CD4-positive, alpha-beta memory T cell (primary cell): ENCODE measurements at regions not wholly inside any gene's neighbourhood (a gene's known extent, or its start where the extent isn't known, plus 50 kb on each side); places are given as distances from the start of the nearest gene placed in this dataset.

ENCODE experiments used
- CTCF ChIA-PET: fragments of 350-600 bp; sonication (Branson Sonifier 250); formaldehyde crosslinking; loops from one replicate; lab custom pipeline; 2021; ENCODE audit warnings: inconsistent platforms; ENCODE audit not compliant: partially characterized antibody; lab: Charles Lee
- POLR2A ChIA-PET: fragments of 350-600 bp; sonication (Branson Sonifier 250); formaldehyde crosslinking; loops from one replicate; lab custom pipeline; 2021; ENCODE audit not compliant: partially characterized antibody; lab: Charles Lee
- DNase-seq, 5 donors: peaks; one replicate each; pipeline versions ENCODE4 v3.0.0 to v3.0.0-alpha.2; 2020 to 2022; ENCODE audit warnings: mixed read lengths in 1 of 5
- H3K27ac ChIP-seq: one replicate; pipeline ENCODE4 v1.7.0; 2013; ENCODE audit warnings: low read depth, low read length
- H3K27me3 ChIP-seq: 2 replicates; pipeline ENCODE4 v1.7.0; 2013; ENCODE audit warnings: mild to moderate bottlenecking, low read length, moderate library complexity; ENCODE audit not compliant: insufficient read depth
- H3K36me3 ChIP-seq: 2 replicates; pipeline ENCODE4 v1.7.0; 2013; ENCODE audit warnings: mild to moderate bottlenecking, low read length, moderate library complexity; ENCODE audit not compliant: insufficient read depth
- H3K4me1 ChIP-seq: 2 replicates; pipeline ENCODE4 v1.7.0; 2013; ENCODE audit warnings: mild to moderate bottlenecking, low read length, moderate library complexity; ENCODE audit not compliant: insufficient read depth
- H3K4me3 ChIP-seq, 2 donors: one replicate each; pipeline ENCODE4 v1.7.0; 2013; ENCODE audit warnings: low read length in 2 of 2, mild to moderate bottlenecking in 1 of 2
- H3K9me3 ChIP-seq, 2 donors: one replicate each; pipeline ENCODE4 v1.7.0; 2013; ENCODE audit warnings: low read length in 2 of 2, control low read depth in 1 of 2; ENCODE audit not compliant: control insufficient read depth in 1 of 2
- H3K27ac Mint-ChIP-seq, 7 donors: one replicate each; pipeline ENCODE4 v1.8.0; 2020 to 2021; ENCODE audit warnings: mixed read lengths in 7 of 7, mild to moderate bottlenecking in 6 of 7, inconsistent platforms in 3 of 7, moderate library complexity in 3 of 7
- H3K27me3 Mint-ChIP-seq, 2 donors: one replicate each; pipeline ENCODE4 v1.8.0; 2020 to 2021; ENCODE audit warnings: mixed read lengths in 2 of 2
- H3K36me3 Mint-ChIP-seq, 2 donors: one replicate each; pipeline ENCODE4 v1.8.0; 2020 to 2021; ENCODE audit warnings: mixed read lengths in 2 of 2, inconsistent platforms in 1 of 2, mild to moderate bottlenecking in 1 of 2
- H3K4me1 Mint-ChIP-seq, 4 donors: one replicate each; pipeline ENCODE4 v1.8.0; 2020 to 2021; ENCODE audit warnings: mixed read lengths in 4 of 4, mild to moderate bottlenecking in 1 of 4
- H3K4me3 Mint-ChIP-seq, 8 donors: one replicate each; pipeline ENCODE4 v1.8.0; 2020 to 2021; ENCODE audit warnings: mixed read lengths in 8 of 8, mild to moderate bottlenecking in 7 of 8, moderate library complexity in 6 of 8, inconsistent platforms in 3 of 8
- H3K9me3 Mint-ChIP-seq, 8 donors: one replicate each; pipeline ENCODE4 v1.8.0; 2020 to 2021; ENCODE audit warnings: mixed read lengths in 8 of 8, mild to moderate bottlenecking in 5 of 8, inconsistent platforms in 3 of 8, moderate library complexity in 1 of 8
- intact Hi-C: fragments of 100-400 bp; cut with micrococcal nuclease; formaldehyde crosslinking; loops from one replicate; pipeline ENCODE4 v1.15.1; 2023

DNA sequence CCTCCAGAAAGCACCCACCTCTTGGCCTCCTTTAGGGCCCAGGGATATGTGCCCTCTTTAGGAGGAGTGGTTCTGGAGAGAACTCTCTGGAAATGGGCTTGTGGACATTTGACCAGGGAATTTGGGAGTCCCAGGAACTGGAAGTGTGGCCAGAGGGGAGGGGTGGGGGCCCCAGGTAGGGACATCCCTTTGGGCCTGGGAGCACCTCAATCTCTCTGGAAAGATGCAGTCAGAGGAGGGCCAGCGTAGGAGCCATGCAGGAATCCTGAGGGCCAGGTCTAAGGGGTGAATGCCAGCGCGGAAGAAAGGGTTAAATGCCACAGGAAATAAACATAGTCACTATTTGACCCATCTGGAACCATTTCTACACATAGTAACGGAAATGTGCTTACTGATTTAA is 50.3 kb upstream of the ITGA11 start:
- Histone ChIP-seq H3K9me3 (no peaks in the 10 kb centered on the region), H3K4me3 (no peak overlapping the region), H3K4me1 (no peaks in the 10 kb centered on the region), H3K27ac (no peak overlapping the region), H3K27me3 (peaks cover 5% of the 10 kb centered on the region), H3K36me3 (no peaks in the 10 kb centered on the region)
- POLR2A ChIA-PET, result no interaction called here
- H3K9me3 Mint-ChIP-seq, result no peaks in the 10 kb centered on the region
- CTCF ChIA-PET, result no interaction called here
- no peak overlapping the region for H3K27ac Mint-ChIP-seq
- no peaks in the 10 kb centered on the region for H3K4me1 Mint-ChIP-seq
- no peaks in the 10 kb centered on the region for H3K36me3 Mint-ChIP-seq
- peaks cover 23 to 27% of the 10 kb centered on the region in 2 donors for H3K27me3 Mint-ChIP-seq
- intact Hi-C loops, result no loop called here
- DNase-seq, result no peak
- H3K4me3 Mint-ChIP-seq, result no peak overlapping the region

- intact Hi-C loops, result no loop called here
- Mint-ChIP-seq H3K4me3 (no peak overlapping the region), H3K27ac (no peak overlapping the region), H3K9me3 (peaks cover 0 to 2% (median 0%) of the 10 kb centered on the region in 8 donors), H3K36me3 (no peaks in the 10 kb centered on the region), H3K4me1 (no peaks in the 10 kb centered on the region), H3K27me3 (peaks cover 25 to 30% of the 10 kb centered on the region in 2 donors)
- Histone ChIP-seq H3K27me3 (peaks cover 5% of the 10 kb centered on the region), H3K36me3 (no peaks in the 10 kb centered on the region), H3K27ac (no peak overlapping the region), H3K4me3 (no peak overlapping the region), H3K4me1 (no peaks in the 10 kb centered on the region), H3K9me3 (no peaks in the 10 kb centered on the region)
- ChIA-PET CTCF (no interaction called here), POLR2A (no interaction called here)
- no peak for DNase-seq
These were observed 51.2 kb upstream of the ITGA11 start for GRCh38 chr15:68483165-68483564.

- H3K4me3 ChIP-seq, result no peak overlapping the region
- no peak overlapping the region for H3K4me3 Mint-ChIP-seq
- H3K27ac ChIP-seq, result no peak overlapping the region
- intact Hi-C loops, result no loop called here
- H3K27me3 Mint-ChIP-seq, result peaks cover 19 to 27% of the 10 kb centered on the region in 2 donors
- H3K4me1 ChIP-seq, result no peaks in the 10 kb centered on the region
- H3K4me1 Mint-ChIP-seq, result no peaks in the 10 kb centered on the region
- no peaks in the 10 kb centered on the region for H3K36me3 ChIP-seq
- peaks cover 5% of the 10 kb centered on the region for H3K27me3 ChIP-seq
- DNase-seq, result no peak
- H3K27ac Mint-ChIP-seq, result no peak overlapping the region
- H3K36me3 Mint-ChIP-seq, result no peaks in the 10 kb centered on the region
- ChIA-PET CTCF (no interaction called here), POLR2A (no interaction called here)
- peaks cover 0 to 2% (median 0%) of the 10 kb centered on the region in 8 donors for H3K9me3 Mint-ChIP-seq
- H3K9me3 ChIP-seq, result no peaks in the 10 kb centered on the region
These were observed 52.3 kb upstream of the ITGA11 start for GRCh38 chr15:68484220-68484619.

GRCh38 chr15:68484696-68485400 is 52.9 kb upstream of the ITGA11 start:
- Histone ChIP-seq H3K4me3 (no peak overlapping the region), H3K27me3 (peaks cover 5% of the 10 kb centered on the region), H3K36me3 (no peaks in the 10 kb centered on the region), H3K9me3 (no peaks in the 10 kb centered on the region), H3K4me1 (no peaks in the 10 kb centered on the region), H3K27ac (no peak overlapping the region)
- DNase-seq, result no peak
- Mint-ChIP-seq H3K27ac (no peak overlapping the region), H3K36me3 (no peaks in the 10 kb centered on the region), H3K4me1 (no peaks in the 10 kb centered on the region), H3K4me3 (no peak overlapping the region), H3K9me3 (peaks cover 0 to 2% (median 0%) of the 10 kb centered on the region in 8 donors), H3K27me3 (peaks cover 19 to 23% of the 10 kb centered on the region in 2 donors)
- intact Hi-C loops, result no loop called here
- ChIA-PET POLR2A (no interaction called here), CTCF (no interaction called here)

DNA sequence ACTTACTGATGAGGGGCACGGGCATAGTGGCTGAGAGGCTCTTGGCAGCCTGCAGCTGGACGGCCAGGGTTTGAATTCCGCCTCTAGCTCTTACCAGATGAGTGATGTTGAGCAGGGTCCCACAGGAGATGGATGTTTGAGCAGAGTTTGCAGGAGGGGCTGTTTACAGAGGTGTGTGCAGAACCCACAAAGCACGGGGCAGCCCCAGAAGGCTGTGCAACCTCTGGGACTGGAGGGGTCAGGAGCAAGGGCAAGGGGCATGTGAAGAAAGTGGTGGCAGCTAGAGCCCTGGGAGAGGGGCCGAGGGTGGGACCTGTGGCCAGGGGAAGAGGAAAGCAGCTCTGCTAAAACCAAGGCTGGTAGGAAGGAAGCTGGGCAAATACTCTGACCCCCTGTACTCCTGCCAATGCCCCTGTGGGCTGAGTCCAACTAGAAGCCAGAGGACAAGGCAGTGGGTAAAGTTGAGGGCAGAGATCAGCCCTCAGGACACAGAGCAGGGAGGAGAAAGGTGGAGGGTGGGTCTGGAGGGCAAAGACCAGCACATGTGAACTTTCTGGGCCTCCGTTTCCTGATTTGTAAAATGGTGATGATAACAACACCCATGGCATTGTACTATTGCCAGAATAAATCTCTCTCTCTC is 53.9 kb upstream of the ITGA11 start:
- no peaks in the 10 kb centered on the region for H3K4me1 Mint-ChIP-seq
- H3K4me3 Mint-ChIP-seq, result no peak overlapping the region
- intact Hi-C loops, result no loop called here
- DNase-seq, result no peak
- ChIA-PET CTCF (no interaction called here), POLR2A (no interaction called here)
- peaks cover 22 to 24% of the 10 kb centered on the region in 2 donors for H3K27me3 Mint-ChIP-seq
- no peak overlapping the region for H3K27ac ChIP-seq
- no peaks in the 10 kb centered on the region for H3K4me1 ChIP-seq
- H3K36me3 ChIP-seq, result no peaks in the 10 kb centered on the region
- no peaks in the 10 kb centered on the region for H3K36me3 Mint-ChIP-seq
- H3K9me3 Mint-ChIP-seq, result peaks cover 0 to 3% (median 0%) of the 10 kb centered on the region in 8 donors
- H3K27me3 ChIP-seq, result peaks cover 5% of the 10 kb centered on the region
- H3K27ac Mint-ChIP-seq, result no peak overlapping the region
- no peaks in the 10 kb centered on the region for H3K9me3 ChIP-seq
- H3K4me3 ChIP-seq, result no peak overlapping the region

DNA sequence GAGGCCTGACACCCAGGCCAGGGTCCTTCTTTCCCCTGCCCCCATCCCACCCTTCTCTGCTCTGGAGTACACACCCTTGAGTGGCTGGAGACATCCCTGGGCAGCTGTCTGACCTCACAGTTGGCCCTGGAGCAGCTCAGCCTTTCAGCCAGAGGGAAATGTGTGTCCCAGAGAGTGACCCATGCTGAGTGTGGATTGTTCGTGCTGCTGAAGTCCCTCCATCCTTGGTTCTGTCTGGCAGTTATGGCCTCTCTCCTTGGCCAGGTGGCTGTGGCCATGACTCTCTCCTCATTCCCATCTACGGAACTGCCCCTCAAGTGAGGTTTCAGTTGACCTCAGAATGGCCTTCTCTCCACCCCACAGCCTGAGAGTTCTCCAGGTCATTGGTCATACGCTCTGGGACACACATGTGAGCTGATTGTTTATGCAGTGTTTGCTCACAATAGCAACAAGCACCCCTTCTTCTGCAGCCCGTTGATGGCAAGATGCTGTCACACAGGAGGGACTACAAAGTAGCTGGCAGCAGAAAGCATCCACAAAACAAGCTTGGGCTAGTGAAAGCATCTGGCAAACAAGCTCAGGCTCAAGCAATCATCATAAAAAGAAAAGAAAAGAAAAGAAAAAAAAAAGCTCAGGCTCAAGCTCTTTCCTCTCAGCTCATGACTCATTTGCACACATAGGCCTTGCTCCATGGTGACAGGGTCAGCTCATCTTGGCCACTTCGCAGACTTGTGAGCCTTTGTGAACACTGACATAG is 55.3 kb upstream of the ITGA11 start:
- H3K4me1 Mint-ChIP-seq, result no peaks in the 10 kb centered on the region
- peaks cover 23 to 26% of the 10 kb centered on the region in 2 donors for H3K27me3 Mint-ChIP-seq
- Histone ChIP-seq H3K4me1 (no peaks in the 10 kb centered on the region), H3K36me3 (no peaks in the 10 kb centered on the region), H3K4me3 (no peak overlapping the region), H3K9me3 (no peaks in the 10 kb centered on the region), H3K27me3 (peaks cover 3% of the 10 kb centered on the region), H3K27ac (no peak overlapping the region)
- H3K9me3 Mint-ChIP-seq, result peaks cover 0 to 4% (median 0%) of the 10 kb centered on the region in 8 donors
- no peak overlapping the region for H3K4me3 Mint-ChIP-seq
- no peak overlapping the region for H3K27ac Mint-ChIP-seq
- DNase-seq, result no peak
- no peaks in the 10 kb centered on the region for H3K36me3 Mint-ChIP-seq
- CTCF ChIA-PET, result no interaction called here
- intact Hi-C loops, result no loop called here
- POLR2A ChIA-PET, result no interaction called here

GRCh38 chr15:68488290-68488689 is 56.3 kb upstream of the ITGA11 start:
- Histone ChIP-seq H3K4me1 (no peaks in the 10 kb centered on the region), H3K9me3 (no peaks in the 10 kb centered on the region), H3K4me3 (no peak overlapping the region), H3K27me3 (no peaks in the 10 kb centered on the region), H3K36me3 (no peaks in the 10 kb centered on the region), H3K27ac (no peak overlapping the region)
- H3K27ac Mint-ChIP-seq, result no peak overlapping the region
- POLR2A ChIA-PET, result no interaction called here
- no peaks in the 10 kb centered on the region for H3K36me3 Mint-ChIP-seq
- intact Hi-C loops, result no loop called here
- H3K27me3 Mint-ChIP-seq, result peaks cover 20 to 23% of the 10 kb centered on the region in 2 donors
- no peaks in the 10 kb centered on the region for H3K4me1 Mint-ChIP-seq
- CTCF ChIA-PET, result no interaction called here
- H3K9me3 Mint-ChIP-seq, result peaks cover 0 to 4% (median 0%) of the 10 kb centered on the region in 8 donors
- H3K4me3 Mint-ChIP-seq, result no peak overlapping the region
- DNase-seq, result no peak
